Epithelial cell of esophagus (primary cell): ENCODE measurements at regions not wholly inside any gene's neighbourhood (a gene's known extent, or its start where the extent isn't known, plus 50 kb on each side); places are given as distances from the start of the nearest gene placed in this dataset.
A peak's percentile ranks its signal among the peaks of the same experiment; 100 is the strongest.

ENCODE experiments used
- DNase-seq: peaks from one replicate; pipeline ENCODE4 v3.0.0; 2010; ENCODE audit warnings: low read depth
- H3K4me3 ChIP-seq: 2 replicates; pipeline ENCODE4 v1.5.1; 2011; ENCODE audit warnings: mild to moderate bottlenecking, low read length, control low read depth
- TF ChIP-seq, protein P1 (sequence below): IDR thresholded peaks from 2 replicates; pipeline ENCODE4 v1.5.1; 2011; ENCODE audit warnings: low read depth, mild to moderate bottlenecking, low read length, control low read depth, inconsistent platforms; ENCODE audit not compliant: insufficient read depth; ENCODE audit errors: missing control alignments

DNA sequence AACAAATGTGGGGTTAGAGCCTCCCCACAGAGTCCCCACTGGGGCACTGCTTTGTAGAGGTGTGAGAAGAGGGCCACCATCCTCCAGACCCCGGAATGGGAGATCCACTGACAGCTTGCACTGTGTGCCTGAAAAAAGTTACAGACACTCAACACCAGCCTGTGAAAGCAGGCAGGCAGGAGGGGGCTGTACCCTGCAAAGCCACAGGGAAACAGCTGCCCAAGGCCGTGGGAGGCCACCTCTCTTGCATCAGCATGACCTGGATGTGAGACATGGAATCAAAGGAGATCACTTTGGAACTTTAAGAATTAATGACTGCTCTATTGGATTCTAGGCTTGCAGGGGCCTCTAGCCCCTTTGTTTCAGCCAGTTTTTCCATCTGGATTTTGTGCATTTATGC is 782.3 kb downstream of the BRINP1 start:
- TF ChIP-seq, protein P1, sequence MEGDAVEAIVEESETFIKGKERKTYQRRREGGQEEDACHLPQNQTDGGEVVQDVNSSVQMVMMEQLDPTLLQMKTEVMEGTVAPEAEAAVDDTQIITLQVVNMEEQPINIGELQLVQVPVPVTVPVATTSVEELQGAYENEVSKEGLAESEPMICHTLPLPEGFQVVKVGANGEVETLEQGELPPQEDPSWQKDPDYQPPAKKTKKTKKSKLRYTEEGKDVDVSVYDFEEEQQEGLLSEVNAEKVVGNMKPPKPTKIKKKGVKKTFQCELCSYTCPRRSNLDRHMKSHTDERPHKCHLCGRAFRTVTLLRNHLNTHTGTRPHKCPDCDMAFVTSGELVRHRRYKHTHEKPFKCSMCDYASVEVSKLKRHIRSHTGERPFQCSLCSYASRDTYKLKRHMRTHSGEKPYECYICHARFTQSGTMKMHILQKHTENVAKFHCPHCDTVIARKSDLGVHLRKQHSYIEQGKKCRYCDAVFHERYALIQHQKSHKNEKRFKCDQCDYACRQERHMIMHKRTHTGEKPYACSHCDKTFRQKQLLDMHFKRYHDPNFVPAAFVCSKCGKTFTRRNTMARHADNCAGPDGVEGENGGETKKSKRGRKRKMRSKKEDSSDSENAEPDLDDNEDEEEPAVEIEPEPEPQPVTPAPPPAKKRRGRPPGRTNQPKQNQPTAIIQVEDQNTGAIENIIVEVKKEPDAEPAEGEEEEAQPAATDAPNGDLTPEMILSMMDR: no peak

GRCh38 chr9:118594428-118594827 is 774.8 kb downstream of the BRINP1 start:
- TF ChIP-seq, protein P1: no peak
- no peak for DNase-seq
- H3K4me3 ChIP-seq: no peak overlapping the region

More for the DNA sequence above, 782.3 kb downstream of the BRINP1 start:
- H3K4me3 ChIP-seq: no peak overlapping the region
- no peak for DNase-seq

GRCh38 chr9:118595719-118596305 is 773.4 kb downstream of the BRINP1 start:
- peak; percentile 77 for DNase-seq
- no peak overlapping the region for H3K4me3 ChIP-seq
- TF ChIP-seq, protein P1: peak; percentile 51

DNA sequence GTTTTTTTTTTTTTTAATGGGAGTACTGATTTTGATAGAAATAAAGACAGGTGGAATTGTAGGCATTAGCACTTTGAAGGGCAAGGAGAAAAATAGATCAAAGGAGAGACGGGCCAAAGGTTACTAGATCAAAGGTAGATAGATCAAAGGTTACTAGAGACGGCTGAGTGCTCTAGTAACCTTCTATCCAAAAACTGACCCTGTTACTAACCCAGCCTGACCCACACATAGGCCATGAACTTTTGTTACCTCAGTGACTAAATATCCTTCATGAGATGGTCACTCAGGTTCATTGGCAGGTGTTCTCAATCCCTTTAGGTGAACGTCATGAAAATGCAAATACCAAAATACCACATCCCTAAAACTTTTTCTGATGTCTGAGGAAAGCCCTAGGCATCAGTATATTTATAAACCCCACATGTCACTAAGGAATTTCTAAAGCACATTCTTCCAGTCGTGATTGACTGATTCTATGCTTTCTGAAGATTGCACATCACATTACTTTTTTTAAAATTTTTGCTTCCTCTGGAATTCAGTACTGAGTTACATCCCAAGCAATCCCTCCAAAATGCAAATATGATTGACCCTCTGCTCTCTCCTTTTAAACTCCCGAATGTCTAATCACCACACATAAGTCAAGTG is 772.7 kb downstream of the BRINP1 start:
- DNase-seq: no peak
- TF ChIP-seq, protein P1: no peak
- H3K4me3 ChIP-seq: no peak overlapping the region

DNA sequence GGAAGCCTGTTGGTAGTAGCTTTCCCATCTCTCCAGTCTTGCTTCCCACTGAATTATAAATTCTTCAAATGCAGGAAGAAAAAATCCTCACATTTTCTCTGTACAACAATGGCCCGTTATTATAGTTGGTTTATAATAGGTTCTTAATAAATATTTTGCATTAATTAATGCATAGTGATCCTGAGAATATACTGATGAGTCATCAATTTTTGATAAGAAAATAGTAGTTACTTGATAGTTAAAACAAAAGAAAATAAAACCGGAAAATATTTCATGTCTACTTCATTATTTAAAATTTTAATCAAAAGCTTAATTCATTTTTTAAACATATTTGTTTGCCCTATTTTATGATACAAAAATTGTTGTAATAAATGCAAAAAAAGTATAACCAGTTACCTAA is 762.6 kb downstream of the BRINP1 start:
- no peak for DNase-seq
- no peak overlapping the region for H3K4me3 ChIP-seq
- TF ChIP-seq, protein P1: no peak

DNA sequence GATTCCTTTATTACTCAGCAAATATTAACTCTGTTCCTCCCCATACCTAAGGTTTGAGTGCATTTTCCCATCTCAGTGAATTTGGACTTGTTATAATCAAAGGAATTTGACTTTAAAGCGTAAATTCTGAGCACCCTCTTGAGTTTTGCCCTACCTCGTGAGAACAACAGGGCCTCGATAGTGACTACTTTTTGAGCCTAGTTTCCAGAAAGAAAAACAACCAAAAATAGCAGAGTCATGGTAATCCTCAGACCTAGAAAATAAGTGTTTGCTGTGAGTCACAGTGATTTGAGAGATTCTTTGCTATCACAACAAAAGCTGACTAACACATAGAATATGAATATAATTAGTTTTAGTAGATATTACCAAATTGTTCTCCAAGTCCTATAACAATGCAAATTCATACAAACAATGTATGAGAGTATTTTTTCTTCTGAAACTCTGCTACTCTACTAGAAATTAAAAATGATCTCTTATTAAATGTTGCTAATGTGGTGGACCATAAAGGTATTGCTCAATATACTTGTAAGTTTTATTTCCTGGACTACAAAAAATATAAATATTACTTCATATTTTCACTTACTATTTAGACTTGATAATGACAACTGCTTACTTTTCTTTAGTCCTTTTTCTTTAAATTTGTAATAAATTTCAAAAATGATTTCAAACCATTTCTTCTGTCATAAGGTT is 759.7 kb downstream of the BRINP1 start:
- no peak overlapping the region for H3K4me3 ChIP-seq
- peak; percentile 71 for DNase-seq
- TF ChIP-seq, protein P1: no peak
